ENCODE measurements at regions not wholly inside any gene's neighbourhood (a gene's known extent, or its start where the extent isn't known, plus 50 kb on each side); places are given as distances from the start of the nearest gene placed in this dataset.

GRCh38 chr20:24738981-24739633 lies 210.0 kb upstream of the CST7 start:
- DNase-seq (ENCODE audit: low spot score) = peak; percentile 2

GRCh38 chr20:24739746-24740145 lies 209.3 kb upstream of the CST7 start:
- peak; percentile 1 for DNase-seq (ENCODE audit: low spot score)

- DNase-seq (ENCODE audit: low spot score) = no peak
Observed at GRCh38 chr20:24741493-24742072, 207.5 kb upstream of the CST7 start.

GRCh38 chr20:24742436-24742835 lies 206.6 kb upstream of the CST7 start:
- no peak for DNase-seq (ENCODE audit: low spot score)

- no peak for DNase-seq (ENCODE audit: low spot score)
Observed at GRCh38 chr20:24742989-24743388, 206.1 kb upstream of the CST7 start.

GRCh38 chr20:24743641-24744040 lies 205.4 kb upstream of the CST7 start:
- DNase-seq (ENCODE audit: low spot score) = no peak

- no peak for DNase-seq (ENCODE audit: low spot score)
Observed at GRCh38 chr20:24744747-24745146, 204.3 kb upstream of the CST7 start.

GRCh38 chr20:24745206-24745605 lies 203.9 kb upstream of the CST7 start:
- DNase-seq (ENCODE audit: low spot score) = no peak

- DNase-seq (ENCODE audit: low spot score) = no peak
Observed at GRCh38 chr20:24745617-24746350, 203.3 kb upstream of the CST7 start.

- DNase-seq (ENCODE audit: low spot score) = peak; percentile 95
Observed at GRCh38 chr20:24746351-24746685, 202.8 kb upstream of the CST7 start.

GRCh38 chr20:24747010-24747712 lies 201.9 kb upstream of the CST7 start:
- no peak for DNase-seq (ENCODE audit: low spot score)

- no peak for DNase-seq (ENCODE audit: low spot score)
Observed at GRCh38 chr20:24747881-24748595, 201.0 kb upstream of the CST7 start.

GRCh38 chr20:24751551-24751950 lies 197.5 kb upstream of the CST7 start:
- no peak for DNase-seq (ENCODE audit: low spot score)

- no peak for DNase-seq (ENCODE audit: low spot score)
Observed at GRCh38 chr20:24752612-24753011, 196.5 kb upstream of the CST7 start.

- DNase-seq (ENCODE audit: low spot score) = no peak
Observed at GRCh38 chr20:24753130-24753529, 195.9 kb upstream of the CST7 start.

- no peak for DNase-seq (ENCODE audit: low spot score)
Observed at GRCh38 chr20:24754691-24755090, 194.4 kb upstream of the CST7 start.

GRCh38 chr20:24755411-24755922 lies 193.6 kb upstream of the CST7 start:
- no peak for DNase-seq (ENCODE audit: low spot score)

- DNase-seq (ENCODE audit: low spot score) = no peak
Observed at GRCh38 chr20:24756292-24757025, 192.6 kb upstream of the CST7 start.

GRCh38 chr20:24761220-24762065 lies 187.6 kb upstream of the CST7 start:
- no peak for DNase-seq (ENCODE audit: low spot score)

GRCh38 chr20:24762371-24762770 lies 186.7 kb upstream of the CST7 start:
- DNase-seq (ENCODE audit: low spot score) = no peak

All from H4 (cell line).